B cell (primary cell): ENCODE measurements at regions not wholly inside any gene's neighbourhood (a gene's known extent, or its start where the extent isn't known, plus 50 kb on each side); places are given as distances from the start of the nearest gene placed in this dataset.

Source experiments
- ATAC-seq: fragments of 200-7000 bp; cut with Tn5 transposase; one replicate; pipeline ENCODE4 v1.10.0; 2021; ENCODE audit warnings: low read depth, mild to moderate bottlenecking, moderate number of reproducible peaks, moderate library complexity
- CTCF ChIA-PET: fragments of 350-600 bp; sonication (Branson Sonifier 250); formaldehyde crosslinking; loops from one replicate; lab custom pipeline; 2021; ENCODE audit warnings: antibody characterized with exemption, inconsistent platforms; lab: Charles Lee
- POLR2A ChIA-PET: fragments of 350-600 bp; sonication (Branson Sonifier 250); formaldehyde crosslinking; loops from one replicate; lab custom pipeline; 2021; ENCODE audit warnings: antibody characterized with exemption; lab: Charles Lee
- DNase-seq: peaks from one replicate; pipeline ENCODE4 v3.0.0; 2013
- H2AFZ ChIP-seq: 2 replicates; pipeline ENCODE4 v1.6.1; 2012; ENCODE audit warnings: mild to moderate bottlenecking, low read depth, low read length; ENCODE audit not compliant: insufficient read depth, poor library complexity, severe bottlenecking
- H3K27ac ChIP-seq, 2 donors: 1 replicate in 1 of 2; 2 replicates in 1 of 2; pipeline ENCODE4 v1.5.1; 2012 to 2013; ENCODE audit warnings: low read length in 2 of 2, mild to moderate bottlenecking in 2 of 2, moderate library complexity in 1 of 2
- H3K27me3 ChIP-seq, 4 experiments: fragments of 200-600 bp in 1 of 4; sonication (generic) in 1 of 4; replicated peaks in 1 of 4; 1 replicate in 2 of 4; 2 replicates in 2 of 4; pipeline versions ENCODE4 v1.6.1 to v1.7.0; 2013 to 2016; ENCODE audit warnings: low read length in 3 of 4, mild to moderate bottlenecking in 2 of 4, mixed read lengths in 1 of 4, moderate library complexity in 1 of 4; ENCODE audit not compliant: insufficient read depth in 4 of 4, control insufficient read depth in 3 of 4; ENCODE audit errors: control extremely low read depth in 1 of 4
- H3K36me3 ChIP-seq, 2 experiments: replicated peaks in 1 of 2; 1 replicate in 1 of 2; 2 replicates in 1 of 2; pipeline versions ENCODE4 v1.6.1 to v1.7.1; 2013; ENCODE audit warnings: low read length in 1 of 2; ENCODE audit not compliant: insufficient read depth in 2 of 2, control insufficient read depth in 1 of 2; ENCODE audit errors: control extremely low read depth in 1 of 2, extremely low read depth in 1 of 2
- H3K4me1 ChIP-seq, 2 donors: fragments of 200-600 bp in 1 of 2; sonication (generic) in 1 of 2; 1 replicate in 1 of 2; 2 replicates in 1 of 2; pipeline versions ENCODE4 v1.5.1 to v1.6.1; 2013 to 2017; ENCODE audit warnings: low read length in 2 of 2; ENCODE audit not compliant: control insufficient read depth in 2 of 2, insufficient read depth in 2 of 2
- H3K4me2 ChIP-seq: replicated peaks from 2 replicates; pipeline ENCODE3; 2012; ENCODE audit warnings: mild to moderate bottlenecking, low read depth, low read length; ENCODE audit not compliant: poor library complexity, severe bottlenecking
- H3K4me3 ChIP-seq, 5 experiments: fragments of 200-600 bp in 1 of 5; sonication (generic) in 1 of 5; 1 replicate in 3 of 5; 2 replicates in 2 of 5; pipeline versions ENCODE4 v1.5.1 to v1.7.0; 2011 to 2016; ENCODE audit warnings: low read length in 4 of 5, mild to moderate bottlenecking in 4 of 5, low read depth in 2 of 5, control low read depth in 1 of 5, moderate library complexity in 1 of 5; ENCODE audit not compliant: insufficient read depth in 1 of 5; ENCODE audit errors: control extremely low read depth in 1 of 5, extremely low read depth in 1 of 5
- H3K79me2 ChIP-seq: fragments of 200-600 bp; sonication (generic); one replicate; pipeline ENCODE4 v1.6.0; 2016; ENCODE audit warnings: low read length; ENCODE audit not compliant: control insufficient read depth, insufficient read depth
- H3K9ac ChIP-seq: fragments of 200-600 bp; sonication (generic); 2 replicates; pipeline ENCODE4 v1.6.1; 2017; ENCODE audit warnings: mild to moderate bottlenecking, low read length, moderate library complexity
- H3K9me3 ChIP-seq, 3 donors: one replicate each; pipeline versions ENCODE4 v1.6.1 to v1.7.1; 2013; ENCODE audit warnings: low read length in 2 of 3; ENCODE audit not compliant: control insufficient read depth in 2 of 3, insufficient read depth in 1 of 3; ENCODE audit errors: control extremely low read depth in 1 of 3
- H4K20me1 ChIP-seq: 2 replicates; pipeline ENCODE4 v1.6.0; 2012; ENCODE audit warnings: mild to moderate bottlenecking, low read length; ENCODE audit not compliant: insufficient read depth, control insufficient read depth, poor library complexity, severe bottlenecking
- H3K27ac Mint-ChIP-seq: one replicate; pipeline ENCODE4 v1.8.0; 2021; ENCODE audit warnings: mixed read lengths
- H3K27me3 Mint-ChIP-seq: one replicate; pipeline ENCODE4 v1.8.0; 2021; ENCODE audit warnings: mixed read lengths
- H3K4me1 Mint-ChIP-seq: one replicate; pipeline ENCODE4 v1.8.0; 2021; ENCODE audit warnings: mixed read lengths
- H3K4me3 Mint-ChIP-seq: one replicate; pipeline ENCODE4 v1.8.0; 2021; ENCODE audit warnings: mixed read lengths
- H3K9me3 Mint-ChIP-seq: one replicate; pipeline ENCODE4 v1.8.0; 2022; ENCODE audit warnings: mixed read lengths; ENCODE audit not compliant: insufficient read depth
- CTCF ChIP-seq: fragments of 200-600 bp; IDR thresholded peaks from one replicate; pipeline ENCODE4 v1.8.0; 2022; ENCODE audit warnings: antibody characterized with exemption, mild to moderate bottlenecking
- EZH2 ChIP-seq: IDR thresholded peaks from 2 replicates; pipeline ENCODE4 v1.6.1; 2012; ENCODE audit warnings: borderline replicate concordance, low read depth, mild to moderate bottlenecking, moderate library complexity, low read length; ENCODE audit not compliant: insufficient read depth, poor library complexity, severe bottlenecking
- WGBS: methylation state at CpG from one replicate; pipeline ENCODE4 v1.1.5; 2013; ENCODE audit warnings: missing lambda C conversion rate; ENCODE audit not compliant: insufficient coverage; 5-methylcytosine and 5-hydroxymethylcytosine counted together
- intact Hi-C: fragments of 100-400 bp; cut with micrococcal nuclease; formaldehyde crosslinking; loops from one replicate; pipeline ENCODE4 v1.10.0; 2022

GRCh38 chr13:109858319-109858718 lies 71.9 kb upstream of the IRS2 start:
- TF ChIP-seq CTCF, result no peak
- no peaks in the 10 kb centered on the region for H3K36me3 ChIP-seq
- H3K4me1 ChIP-seq, result no peaks in the 10 kb centered on the region
- 73% methylated on average over 5 of the region's 7 CpGs for WGBS
- ATAC-seq, result no peak
- H3K4me3 ChIP-seq, result no peak overlapping the region
- Mint-ChIP-seq H3K27ac (no peak overlapping the region), H3K4me1 (no peaks in the 10 kb centered on the region), H3K27me3 (peaks cover 41% of the 10 kb centered on the region), H3K4me3 (no peak overlapping the region), H3K9me3 (no peaks in the 10 kb centered on the region)
- no peak overlapping the region for H3K4me2 ChIP-seq
- intact Hi-C loops, result no loop called here
- peaks cover 0 to 5% (median 0%) of the 10 kb centered on the region in 4 experiments for H3K27me3 ChIP-seq
- H3K27ac ChIP-seq, result no peak overlapping the region
- H2AFZ ChIP-seq, result no peak overlapping the region
- H3K9ac ChIP-seq, result no peak overlapping the region
- no peak for DNase-seq
- H3K9me3 ChIP-seq, result no peaks in the 10 kb centered on the region
- H4K20me1 ChIP-seq, result no peaks in the 10 kb centered on the region
- ChIA-PET CTCF (no interaction called here), POLR2A (no interaction called here)
- no peaks in the 10 kb centered on the region for H3K79me2 ChIP-seq

- Mint-ChIP-seq H3K27me3 (peaks cover 37% of the 10 kb centered on the region), H3K27ac (no peak overlapping the region), H3K9me3 (no peaks in the 10 kb centered on the region), H3K4me3 (no peak overlapping the region), H3K4me1 (no peaks in the 10 kb centered on the region)
- intact Hi-C loops, result no loop called here
- ATAC-seq, result no peak
- no peak for TF ChIP-seq EZH2
- no peak overlapping the region for H3K4me3 ChIP-seq
- no peak for DNase-seq
- H3K79me2 ChIP-seq, result no peaks in the 10 kb centered on the region
- ChIA-PET POLR2A (interaction anchor here (0.7 kb wide), 1 partner anchor 1071 kb away, joined by 8 read pairs; no protein-coding TSS in a partner anchor), CTCF (no interaction called here)
- H3K9ac ChIP-seq, result no peak overlapping the region
- no peaks in the 10 kb centered on the region for H3K36me3 ChIP-seq
- no peaks in the 10 kb centered on the region for H4K20me1 ChIP-seq
- H3K4me2 ChIP-seq, result no peak overlapping the region
- no peak overlapping the region for H3K27ac ChIP-seq
- H3K4me1 ChIP-seq, result no peaks in the 10 kb centered on the region
- H3K9me3 ChIP-seq, result no peaks in the 10 kb centered on the region
- 100% methylated on average over 2 of the region's 7 CpGs for WGBS
- peaks cover 0 to 3% (median 0%) of the 10 kb centered on the region in 4 experiments for H3K27me3 ChIP-seq
- no peak overlapping the region for H2AFZ ChIP-seq
These were observed 71.4 kb upstream of the IRS2 start for GRCh38 chr13:109857803-109858202.
